ENCODE measurements at regions not wholly inside any gene's neighbourhood (a gene's known extent, or its start where the extent isn't known, plus 50 kb on each side); places are given as distances from the start of the nearest gene placed in this dataset.

- Histone ChIP-seq H3F3A (ENCODE audit: low read depth) (no peaks in the 10 kb centered on the region), H3K9ac (no peak overlapping the region), H3K27ac (no peak overlapping the region), H3K27me3 (no peaks in the 10 kb centered on the region), H3K4me1 (no peaks in the 10 kb centered on the region), H3K4me3 (no peak overlapping the region), H3K79me2 (ENCODE audit: low read depth) (no peaks in the 10 kb centered on the region), H4K20me1 (ENCODE audit: low read depth) (no peaks in the 10 kb centered on the region), H3K36me3 (no peaks in the 10 kb centered on the region), H3K4me2 (no peak overlapping the region), H2AFZ (replicated peaks) (no peak overlapping the region), H3K9me3 (ENCODE audit: low read depth) (no peaks in the 10 kb centered on the region)
- H3K27ac Mint-ChIP-seq, result no peak overlapping the region
- no peaks in the 10 kb centered on the region for H3K4me1 Mint-ChIP-seq
- H3K9me3 Mint-ChIP-seq, result peaks cover 6% of the 10 kb centered on the region
- H3K27me3 Mint-ChIP-seq (ENCODE audit: insufficient read depth, low read depth), result no peaks in the 10 kb centered on the region
- H3K36me3 Mint-ChIP-seq, result no peaks in the 10 kb centered on the region
- no peak overlapping the region for H3K4me3 Mint-ChIP-seq
- no peak for DNase-seq (ENCODE audit: low spot score)
- TF ChIP-seq, protein P1, sequence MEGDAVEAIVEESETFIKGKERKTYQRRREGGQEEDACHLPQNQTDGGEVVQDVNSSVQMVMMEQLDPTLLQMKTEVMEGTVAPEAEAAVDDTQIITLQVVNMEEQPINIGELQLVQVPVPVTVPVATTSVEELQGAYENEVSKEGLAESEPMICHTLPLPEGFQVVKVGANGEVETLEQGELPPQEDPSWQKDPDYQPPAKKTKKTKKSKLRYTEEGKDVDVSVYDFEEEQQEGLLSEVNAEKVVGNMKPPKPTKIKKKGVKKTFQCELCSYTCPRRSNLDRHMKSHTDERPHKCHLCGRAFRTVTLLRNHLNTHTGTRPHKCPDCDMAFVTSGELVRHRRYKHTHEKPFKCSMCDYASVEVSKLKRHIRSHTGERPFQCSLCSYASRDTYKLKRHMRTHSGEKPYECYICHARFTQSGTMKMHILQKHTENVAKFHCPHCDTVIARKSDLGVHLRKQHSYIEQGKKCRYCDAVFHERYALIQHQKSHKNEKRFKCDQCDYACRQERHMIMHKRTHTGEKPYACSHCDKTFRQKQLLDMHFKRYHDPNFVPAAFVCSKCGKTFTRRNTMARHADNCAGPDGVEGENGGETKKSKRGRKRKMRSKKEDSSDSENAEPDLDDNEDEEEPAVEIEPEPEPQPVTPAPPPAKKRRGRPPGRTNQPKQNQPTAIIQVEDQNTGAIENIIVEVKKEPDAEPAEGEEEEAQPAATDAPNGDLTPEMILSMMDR (IDR thresholded peaks at IDR 0.05), result no peak
- no peak for TF ChIP-seq EZH2phosphoT487 (IDR thresholded peaks at IDR 0.05)
- no peak for TF ChIP-seq EZH2 (IDR thresholded peaks at IDR 0.05)
Measured at GRCh38 chr3:163018067-163018466, 1521.5 kb downstream of the OTOL1 start.

GRCh38 chr3:163018664-163019063, 1522.1 kb downstream of the OTOL1 start:
- no peaks in the 10 kb centered on the region for H3K4me1 Mint-ChIP-seq
- H3K9me3 ChIP-seq (ENCODE audit: low read depth), result no peaks in the 10 kb centered on the region

DNA sequence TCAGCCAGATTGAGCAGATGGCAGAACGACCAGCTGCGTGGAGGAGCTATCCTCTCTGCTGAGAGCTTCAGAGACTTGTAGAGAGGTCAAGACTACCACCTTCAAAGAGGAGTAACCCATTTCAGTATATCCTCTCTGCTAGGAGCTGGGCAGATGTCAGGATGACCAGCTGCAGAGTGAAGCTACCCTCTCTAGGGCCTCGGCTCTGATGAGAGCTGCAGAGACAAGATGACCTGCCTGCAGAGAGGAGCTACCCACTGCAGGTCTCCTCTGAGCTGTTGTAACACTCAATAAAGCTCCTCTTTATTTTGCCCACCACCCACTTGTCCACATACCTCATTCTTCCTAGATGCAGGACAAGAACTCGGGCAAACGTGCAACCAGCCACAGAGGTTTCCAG, 1522.7 kb downstream of the OTOL1 start:
- no peak overlapping the region for H3K9ac ChIP-seq
- Mint-ChIP-seq H3K36me3 (no peaks in the 10 kb centered on the region), H3K9me3 (peaks cover 6% of the 10 kb centered on the region), H3K27me3 (ENCODE audit: insufficient read depth, low read depth) (no peaks in the 10 kb centered on the region), H3K4me1 (no peaks in the 10 kb centered on the region), H3K4me3 (no peak overlapping the region), H3K27ac (no peak overlapping the region)
- TF ChIP-seq, protein P1 (IDR thresholded peaks at IDR 0.05), result no peak
- TF ChIP-seq EZH2 (IDR thresholded peaks at IDR 0.05) (no peak), EZH2phosphoT487 (IDR thresholded peaks at IDR 0.05) (no peak)
- no peaks in the 10 kb centered on the region for H3F3A ChIP-seq (ENCODE audit: low read depth)
- H2AFZ ChIP-seq (replicated peaks), result no peak overlapping the region
- H3K27me3 ChIP-seq, result no peaks in the 10 kb centered on the region
- H4K20me1 ChIP-seq (ENCODE audit: low read depth), result no peaks in the 10 kb centered on the region
- no peaks in the 10 kb centered on the region for H3K9me3 ChIP-seq (ENCODE audit: low read depth)
- no peak overlapping the region for H3K4me3 ChIP-seq
- H3K79me2 ChIP-seq (ENCODE audit: low read depth), result no peaks in the 10 kb centered on the region
- H3K4me1 ChIP-seq, result no peaks in the 10 kb centered on the region
- no peak for DNase-seq (ENCODE audit: low spot score)
- no peaks in the 10 kb centered on the region for H3K36me3 ChIP-seq
- no peak overlapping the region for H3K27ac ChIP-seq
- no peak overlapping the region for H3K4me2 ChIP-seq

More at GRCh38 chr3:163018664-163019063, 1522.1 kb downstream of the OTOL1 start:
- Histone ChIP-seq H3K27me3 (no peaks in the 10 kb centered on the region), H3K4me3 (no peak overlapping the region), H2AFZ (replicated peaks) (no peak overlapping the region), H3K27ac (no peak overlapping the region), H3K9ac (no peak overlapping the region), H3K4me1 (no peaks in the 10 kb centered on the region), H3F3A (ENCODE audit: low read depth) (no peaks in the 10 kb centered on the region), H3K4me2 (no peak overlapping the region), H3K79me2 (ENCODE audit: low read depth) (no peaks in the 10 kb centered on the region), H4K20me1 (ENCODE audit: low read depth) (no peaks in the 10 kb centered on the region), H3K36me3 (no peaks in the 10 kb centered on the region)
- no peak overlapping the region for H3K27ac Mint-ChIP-seq
- TF ChIP-seq EZH2 (IDR thresholded peaks at IDR 0.05) (no peak), EZH2phosphoT487 (IDR thresholded peaks at IDR 0.05) (no peak)
- TF ChIP-seq, protein P1 (IDR thresholded peaks at IDR 0.05), result no peak
- H3K36me3 Mint-ChIP-seq, result no peaks in the 10 kb centered on the region
- H3K4me3 Mint-ChIP-seq, result no peak overlapping the region
- no peaks in the 10 kb centered on the region for H3K27me3 Mint-ChIP-seq (ENCODE audit: insufficient read depth, low read depth)
- no peak for DNase-seq (ENCODE audit: low spot score)
- peaks cover 6% of the 10 kb centered on the region for H3K9me3 Mint-ChIP-seq
